A673 (cell line): ENCODE measurements at regions not wholly inside any gene's neighbourhood (a gene's known extent, or its start where the extent isn't known, plus 50 kb on each side); places are given as distances from the start of the nearest gene placed in this dataset.

Source experiments
- BruUV-seq: library from RNA; stranded (reverse); fragments of 400-500 nt; replicated peaks from 2 replicates; lab custom pipeline; 2021; lab: Mats Ljungman, UMichigan
- CTCF ChIA-PET: fragments of 300-600 bp; sonication (Branson Sonifier 250); formaldehyde crosslinking; loops from one replicate; lab custom pipeline; 2022; ENCODE audit warnings: antibody characterized with exemption; lab: Charles Lee
- POLR2A ChIA-PET: fragments of 300-600 bp; sonication (Branson Sonifier 250); formaldehyde crosslinking; loops from one replicate; lab custom pipeline; 2022; ENCODE audit warnings: antibody characterized with exemption; ENCODE audit not compliant: low non-redundant PET; lab: Charles Lee
- DNase-seq: peaks from one replicate; pipeline ENCODE4 v3.0.0-alpha.2; 2015; ENCODE audit warnings: low spot score
- H3K27ac ChIP-seq: fragments of 200-600 bp; sonication (generic); 2 replicates; pipeline ENCODE4 v1.5.1; 2016; ENCODE audit warnings: mixed run types, low read depth, mild to moderate bottlenecking, mixed read lengths, antibody characterized with exemption, low read length; ENCODE audit not compliant: poor library complexity, severe bottlenecking
- H3K27me3 ChIP-seq: fragments of 200-600 bp; sonication (generic); replicated peaks from 2 replicates; pipeline ENCODE4 v1.6.1; 2017; ENCODE audit warnings: mixed run types, low read depth, mild to moderate bottlenecking, mixed read lengths, antibody characterized with exemption, low read length; ENCODE audit not compliant: insufficient read depth, poor library complexity
- H3K36me3 ChIP-seq: fragments of 200-600 bp; sonication (generic); 2 replicates; pipeline ENCODE4 v1.6.1; 2016; ENCODE audit warnings: mixed run types, mild to moderate bottlenecking, mixed read lengths, antibody characterized with exemption, low read length; ENCODE audit not compliant: insufficient read depth, poor library complexity, severe bottlenecking
- H3K4me1 ChIP-seq: fragments of 200-600 bp; sonication (generic); 2 replicates; pipeline ENCODE4 v1.6.1; 2017; ENCODE audit warnings: mixed run types, mild to moderate bottlenecking, mixed read lengths, antibody characterized with exemption, low read length; ENCODE audit not compliant: insufficient read depth, poor library complexity, severe bottlenecking
- H3K4me3 ChIP-seq: fragments of 200-600 bp; sonication (generic); 2 replicates; pipeline ENCODE4 v1.5.1; 2016; ENCODE audit warnings: low read depth, mixed run types, mild to moderate bottlenecking, mixed read lengths, low read length; ENCODE audit not compliant: poor library complexity, severe bottlenecking
- H3K9me3 ChIP-seq: fragments of 200-600 bp; sonication (generic); 2 replicates; pipeline ENCODE4 v1.6.1; 2016; ENCODE audit warnings: mixed run types, low read depth, mild to moderate bottlenecking, mixed read lengths, antibody characterized with exemption, low read length; ENCODE audit not compliant: poor library complexity, severe bottlenecking
- EZH2 ChIP-seq: fragments of 200-600 bp; sonication (generic); IDR thresholded peaks from 2 replicates; pipeline ENCODE4 v1.6.1; 2017; ENCODE audit warnings: borderline replicate concordance, low read depth, mild to moderate bottlenecking, mixed read lengths, antibody characterized with exemption, low read length; ENCODE audit not compliant: poor library complexity, severe bottlenecking
- intact Hi-C: fragments of 100-400 bp; cut with micrococcal nuclease; formaldehyde crosslinking; loops from one replicate; pipeline ENCODE4 v1.10.0; 2022; ENCODE audit not compliant: unreplicated experiment
- TF ChIP-seq, protein P1 (sequence below): fragments of 300-800, 200-600 bp; sonication (generic); conservative IDR thresholded peaks from 2 replicates; pipeline ENCODE4 v1.5.1; 2017; ENCODE audit warnings: low read depth, mild to moderate bottlenecking, antibody characterized with exemption, low read length, moderate library complexity, mixed read lengths

DNA sequence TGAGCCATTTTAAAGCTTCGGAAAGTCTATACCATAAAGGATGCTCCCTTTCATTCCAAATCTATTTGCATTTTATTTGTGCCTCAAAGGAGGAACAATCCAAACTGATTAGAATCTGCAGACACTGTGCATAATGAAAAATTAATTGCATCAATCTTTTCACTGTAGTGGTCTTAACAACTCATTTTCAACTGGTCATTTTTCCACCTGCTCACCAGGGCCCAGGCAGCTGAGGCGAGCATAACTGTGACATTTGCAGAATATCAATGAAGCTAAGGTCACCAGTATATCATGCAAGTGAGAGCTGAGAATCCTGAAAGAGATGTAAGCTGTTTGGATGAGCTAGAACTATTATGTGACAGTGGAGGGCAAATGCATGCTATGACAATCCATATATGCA, 387.3 kb upstream of the TECRL start:
- BruUV-seq, result no TSS peak
- H3K4me1 ChIP-seq, result no peaks in the 10 kb centered on the region
- no peak overlapping the region for H3K4me3 ChIP-seq
- H3K27ac ChIP-seq, result no peak overlapping the region
- CTCF ChIA-PET, result no interaction called here
- TF ChIP-seq, protein P1, sequence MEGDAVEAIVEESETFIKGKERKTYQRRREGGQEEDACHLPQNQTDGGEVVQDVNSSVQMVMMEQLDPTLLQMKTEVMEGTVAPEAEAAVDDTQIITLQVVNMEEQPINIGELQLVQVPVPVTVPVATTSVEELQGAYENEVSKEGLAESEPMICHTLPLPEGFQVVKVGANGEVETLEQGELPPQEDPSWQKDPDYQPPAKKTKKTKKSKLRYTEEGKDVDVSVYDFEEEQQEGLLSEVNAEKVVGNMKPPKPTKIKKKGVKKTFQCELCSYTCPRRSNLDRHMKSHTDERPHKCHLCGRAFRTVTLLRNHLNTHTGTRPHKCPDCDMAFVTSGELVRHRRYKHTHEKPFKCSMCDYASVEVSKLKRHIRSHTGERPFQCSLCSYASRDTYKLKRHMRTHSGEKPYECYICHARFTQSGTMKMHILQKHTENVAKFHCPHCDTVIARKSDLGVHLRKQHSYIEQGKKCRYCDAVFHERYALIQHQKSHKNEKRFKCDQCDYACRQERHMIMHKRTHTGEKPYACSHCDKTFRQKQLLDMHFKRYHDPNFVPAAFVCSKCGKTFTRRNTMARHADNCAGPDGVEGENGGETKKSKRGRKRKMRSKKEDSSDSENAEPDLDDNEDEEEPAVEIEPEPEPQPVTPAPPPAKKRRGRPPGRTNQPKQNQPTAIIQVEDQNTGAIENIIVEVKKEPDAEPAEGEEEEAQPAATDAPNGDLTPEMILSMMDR, result no peak
- no peak for TF ChIP-seq EZH2
- POLR2A ChIA-PET, result no interaction called here
- H3K27me3 ChIP-seq, result no peaks in the 10 kb centered on the region
- no peak for DNase-seq
- intact Hi-C loops, result no loop called here
- no peaks in the 10 kb centered on the region for H3K36me3 ChIP-seq
- no peaks in the 10 kb centered on the region for H3K9me3 ChIP-seq

GRCh38 chr4:64784125-64784524, 374.9 kb upstream of the TECRL start:
- H3K27me3 ChIP-seq, result no peaks in the 10 kb centered on the region
- H3K9me3 ChIP-seq, result no peaks in the 10 kb centered on the region
- no peak overlapping the region for H3K27ac ChIP-seq
- no peak overlapping the region for H3K4me3 ChIP-seq
- BruUV-seq, result no TSS peak
- peak; percentile 45 for DNase-seq
- intact Hi-C loops, result loop anchor here (5.0 kb wide), 1 partner anchor 223 kb away; no protein-coding TSS in a partner anchor
- TF ChIP-seq, protein P1, result no peak
- no peak for TF ChIP-seq EZH2
- no peaks in the 10 kb centered on the region for H3K36me3 ChIP-seq
- CTCF ChIA-PET, result interaction anchor here (0.5 kb wide), 1 partner anchor 914 kb away, joined by 4 read pairs; no protein-coding TSS in a partner anchor
- POLR2A ChIA-PET, result no interaction called here
- H3K4me1 ChIP-seq, result peaks cover 13% of the 10 kb centered on the region

DNA sequence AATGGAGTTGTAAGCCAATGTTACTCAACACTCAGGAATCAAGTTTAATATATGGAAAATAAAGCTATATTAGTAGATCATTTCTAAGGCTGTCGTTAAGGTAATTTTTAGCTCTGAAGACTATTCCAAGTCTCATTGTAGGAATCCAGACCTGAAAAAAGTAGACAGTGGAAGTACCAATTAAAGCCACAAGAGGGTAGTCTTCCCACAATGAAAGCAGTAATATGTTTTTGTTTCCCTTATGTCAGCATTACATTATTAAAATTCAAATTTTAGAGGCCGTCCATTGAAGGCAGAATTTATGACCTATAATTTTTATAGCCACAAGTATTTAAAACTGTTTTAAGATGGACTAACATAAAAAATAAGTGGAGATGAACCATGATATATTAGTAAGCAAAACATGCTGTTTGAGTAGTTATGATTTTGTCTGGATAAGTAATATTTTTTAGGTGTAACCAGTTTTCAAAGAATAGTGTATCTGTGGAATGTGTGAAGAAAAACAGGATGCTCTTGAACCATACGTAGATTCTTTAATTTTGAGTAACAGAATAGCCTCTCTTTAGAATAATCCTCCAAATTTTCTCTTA, 372.6 kb upstream of the TECRL start:
- intact Hi-C loops, result loop anchor here (5.0 kb wide), 1 partner anchor 225 kb away; no protein-coding TSS in a partner anchor
- Histone ChIP-seq H3K4me3 (no peak overlapping the region), H3K36me3 (no peaks in the 10 kb centered on the region), H3K9me3 (no peaks in the 10 kb centered on the region), H3K4me1 (peaks cover 13% of the 10 kb centered on the region), H3K27me3 (no peaks in the 10 kb centered on the region), H3K27ac (no peak overlapping the region)
- ChIA-PET POLR2A (no interaction called here), CTCF (no interaction called here)
- no TSS peak for BruUV-seq
- TF ChIP-seq EZH2, result no peak
- TF ChIP-seq, protein P1, result peak; percentile 63
- peak; percentile 36 for DNase-seq
